Amniotic stem cell (primary cell): ENCODE measurements at regions not wholly inside any gene's neighbourhood (a gene's known extent, or its start where the extent isn't known, plus 50 kb on each side); places are given as distances from the start of the nearest gene placed in this dataset.

Source experiments
- DNase-seq: peaks from one replicate; lab custom pipeline; 2025; lab: John Stamatoyannopoulos, UW

GRCh38 chr20:60803335-60804055, 448.6 kb upstream of the CDH4 start:
- no peak for DNase-seq

DNA sequence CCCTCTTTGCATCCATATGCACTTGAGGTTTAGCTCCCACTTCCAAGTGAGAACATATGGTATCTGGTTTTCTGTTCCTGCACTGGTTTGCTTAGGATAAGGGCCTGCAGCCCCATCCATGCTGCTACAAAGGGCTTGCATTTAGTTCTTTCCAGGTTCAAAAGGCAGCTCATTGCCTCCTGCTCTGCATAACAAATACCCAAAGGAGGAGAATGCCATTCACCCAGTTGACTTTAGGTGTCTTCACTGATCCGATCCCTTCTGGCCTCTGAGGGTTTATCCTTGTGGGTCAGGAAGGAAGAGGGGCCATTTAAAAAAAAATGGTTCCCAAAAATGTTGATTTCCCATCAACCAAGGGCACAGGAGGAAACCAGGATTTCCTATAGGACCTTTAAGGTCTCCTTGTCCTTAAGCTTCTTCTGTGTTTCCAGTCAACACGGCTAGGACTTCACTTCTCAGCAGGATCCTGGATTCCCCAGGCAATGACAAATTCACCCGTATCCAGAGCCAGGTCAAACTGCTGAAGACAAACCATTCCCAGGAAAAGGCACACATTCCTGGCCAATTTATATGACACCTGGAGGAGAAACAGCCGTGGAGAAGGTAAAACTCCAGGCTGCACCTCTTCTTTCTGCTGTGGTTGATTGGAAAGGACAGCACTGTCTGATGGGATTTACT, 447.7 kb upstream of the CDH4 start:
- DNase-seq = no peak

DNA sequence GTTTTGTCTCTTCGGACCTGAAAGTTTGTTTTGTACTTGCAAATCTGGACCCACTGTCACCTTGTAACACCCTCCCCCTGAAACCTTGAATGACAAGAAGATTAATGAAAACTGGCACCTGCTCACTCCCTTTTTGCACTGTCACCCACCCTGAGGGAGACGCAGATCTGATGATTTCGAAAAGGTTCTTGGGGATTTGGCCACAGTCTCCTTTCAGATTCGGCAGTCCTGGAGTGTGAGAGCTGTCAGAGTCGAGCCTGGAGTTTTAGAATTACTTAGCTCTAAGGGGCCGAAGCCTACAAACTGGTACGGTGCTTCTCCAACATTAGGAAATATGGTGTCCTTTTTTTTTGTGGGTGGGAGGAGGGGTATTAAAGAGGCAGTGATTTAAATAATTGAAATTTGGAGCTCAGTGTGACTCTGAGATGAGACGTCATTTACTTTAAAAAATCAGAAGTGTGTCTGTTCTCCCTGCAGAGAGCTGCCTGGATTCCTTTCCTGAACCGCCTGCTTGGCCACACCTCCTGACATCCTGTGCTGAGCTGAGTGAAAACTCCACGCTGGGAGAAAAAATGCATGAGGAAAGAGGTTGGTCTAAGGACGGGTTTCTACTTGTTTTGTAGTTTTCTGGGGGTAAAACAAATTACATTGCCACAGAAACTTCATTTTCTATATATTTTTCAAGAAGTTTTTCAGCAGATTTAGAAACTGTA, 447.0 kb upstream of the CDH4 start:
- no peak for DNase-seq

- no peak for DNase-seq
These were observed 445.7 kb upstream of the CDH4 start for GRCh38 chr20:60806354-60806753.

GRCh38 chr20:60806824-60807223, 445.2 kb upstream of the CDH4 start:
- DNase-seq = no peak

DNA sequence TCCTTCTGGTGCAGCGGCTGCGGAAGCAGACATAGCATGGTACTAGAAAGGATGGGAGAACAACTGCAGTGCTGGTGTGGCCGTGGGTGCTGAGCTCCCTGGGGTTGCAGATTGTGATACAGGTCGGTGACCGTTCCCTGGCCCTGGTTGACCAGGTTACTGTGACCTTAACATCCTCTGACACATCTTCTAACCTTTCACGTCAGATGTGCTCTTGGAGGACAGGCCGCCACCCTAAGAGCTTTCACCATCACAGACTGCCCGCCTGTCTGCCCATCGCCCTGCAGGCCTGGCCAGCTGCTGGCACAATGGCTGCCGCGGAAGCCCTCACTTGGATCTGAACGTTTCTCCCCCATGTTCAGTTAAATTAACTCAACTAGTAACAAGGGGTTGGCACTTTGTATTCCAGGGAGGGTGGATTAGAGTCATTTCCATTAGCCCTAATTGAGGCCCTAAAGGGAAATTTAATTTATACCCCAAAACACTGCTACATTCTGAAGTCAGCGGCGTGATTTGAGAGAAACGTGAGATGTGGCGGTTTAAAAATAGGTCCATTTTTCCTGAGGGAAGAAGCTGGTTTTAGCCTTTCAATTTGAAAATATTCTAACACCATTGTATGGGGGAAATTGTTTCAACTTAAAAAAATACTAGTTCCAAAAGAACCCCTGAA, 443.9 kb upstream of the CDH4 start:
- no peak for DNase-seq

- DNase-seq = no peak
These were observed 443.4 kb upstream of the CDH4 start for GRCh38 chr20:60808701-60809100.

DNA sequence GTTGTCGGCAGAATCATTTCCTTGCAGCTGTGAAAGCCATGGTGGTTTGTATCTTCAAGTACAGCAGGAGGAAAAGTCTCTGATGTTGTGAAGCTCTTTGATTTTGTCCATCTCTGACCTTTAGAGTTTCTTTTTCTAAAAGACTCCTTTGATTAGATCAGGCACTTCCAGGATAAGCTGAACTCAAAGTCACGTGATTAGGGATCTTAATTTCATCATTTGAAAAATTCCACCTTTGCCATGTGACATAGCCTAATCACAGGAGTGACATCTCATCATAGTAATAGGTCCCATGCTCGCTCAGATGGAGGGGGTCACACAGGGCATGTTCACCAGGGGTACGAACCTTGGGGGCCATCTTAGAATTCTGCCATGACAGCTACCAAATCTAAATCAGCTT, 441.5 kb upstream of the CDH4 start:
- no peak for DNase-seq

DNA sequence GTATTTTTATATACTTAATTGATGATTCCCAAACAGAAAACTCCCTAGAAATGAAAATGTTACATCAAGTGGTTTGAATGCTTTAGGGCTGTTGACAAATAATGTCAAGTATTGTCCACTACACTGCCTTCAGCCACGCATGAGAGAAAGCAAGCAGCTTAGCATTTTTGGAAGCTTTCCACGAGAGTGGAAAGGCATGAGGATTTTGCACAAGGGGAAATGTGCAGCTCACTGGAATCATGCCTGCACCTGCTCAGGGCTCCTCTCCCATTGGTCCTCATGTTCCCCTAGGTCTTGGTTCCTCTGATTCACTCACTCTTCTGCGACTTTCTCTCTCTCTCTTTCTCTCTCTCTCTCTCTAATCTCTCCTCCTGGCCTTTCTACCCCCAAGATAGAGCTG, 439.5 kb upstream of the CDH4 start:
- no peak for DNase-seq

DNA sequence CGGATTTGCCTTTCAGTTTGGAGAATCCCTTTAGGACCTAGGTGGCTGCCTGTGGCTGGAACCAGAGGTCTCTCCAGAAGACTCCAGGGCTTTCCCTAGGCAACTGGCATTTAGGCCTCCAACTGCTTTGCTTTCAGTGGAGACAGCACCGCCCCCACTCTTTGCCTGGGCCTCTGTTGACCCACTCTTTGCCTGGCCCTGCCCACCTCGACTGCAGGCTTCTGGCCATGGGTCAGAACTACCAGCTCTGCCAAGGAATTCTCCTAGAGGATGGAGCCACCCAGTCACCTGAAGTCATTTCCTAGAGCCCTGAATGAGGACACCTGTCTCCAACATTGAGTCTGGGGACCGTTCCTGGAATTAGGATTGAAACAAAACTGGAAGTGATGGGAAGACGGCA, 439.0 kb upstream of the CDH4 start:
- DNase-seq = no peak

DNA sequence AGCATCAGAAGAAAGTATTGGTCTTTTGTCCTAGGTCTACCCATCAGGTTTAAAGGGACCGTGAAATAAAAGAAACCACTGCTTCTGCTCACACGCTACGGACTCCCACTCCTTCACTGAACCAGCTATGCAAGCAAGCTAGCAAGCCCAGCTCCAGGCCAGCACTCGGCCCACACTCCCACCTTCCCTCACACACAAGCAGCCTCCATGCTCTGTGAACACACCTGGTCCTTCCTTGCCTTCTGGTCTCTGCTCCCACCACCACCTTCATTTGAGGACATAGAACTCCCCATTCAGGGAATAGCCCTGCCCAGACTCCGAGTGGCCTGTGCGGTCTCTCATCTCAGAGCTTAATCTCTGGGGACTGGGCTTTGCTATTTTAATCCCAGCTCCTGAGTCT, 436.4 kb upstream of the CDH4 start:
- no peak for DNase-seq

- DNase-seq = no peak
These were observed 435.2 kb upstream of the CDH4 start for GRCh38 chr20:60816901-60817300.

DNA sequence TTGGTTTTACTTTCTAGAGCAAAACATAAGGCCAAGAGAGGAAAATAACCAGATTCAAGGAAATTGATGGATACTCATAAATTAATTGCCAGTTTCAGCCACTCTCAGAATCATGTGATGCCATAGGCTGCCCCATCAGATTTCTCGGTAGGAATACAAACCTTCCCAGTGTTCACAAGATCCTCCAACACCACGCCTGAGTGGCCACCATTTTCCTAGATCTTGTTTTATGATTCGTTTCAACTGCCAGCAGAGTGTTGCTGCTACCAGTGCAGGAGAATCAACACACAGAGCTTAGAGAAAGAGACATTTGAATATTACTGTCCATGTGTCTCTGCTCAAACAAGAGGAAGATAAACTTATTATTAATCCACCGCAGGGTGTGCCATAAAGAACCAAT, 434.2 kb upstream of the CDH4 start:
- no peak for DNase-seq

- DNase-seq = no peak
These were observed 432.6 kb upstream of the CDH4 start for GRCh38 chr20:60819511-60819910.

GRCh38 chr20:60820149-60820548, 431.9 kb upstream of the CDH4 start:
- DNase-seq = no peak

DNA sequence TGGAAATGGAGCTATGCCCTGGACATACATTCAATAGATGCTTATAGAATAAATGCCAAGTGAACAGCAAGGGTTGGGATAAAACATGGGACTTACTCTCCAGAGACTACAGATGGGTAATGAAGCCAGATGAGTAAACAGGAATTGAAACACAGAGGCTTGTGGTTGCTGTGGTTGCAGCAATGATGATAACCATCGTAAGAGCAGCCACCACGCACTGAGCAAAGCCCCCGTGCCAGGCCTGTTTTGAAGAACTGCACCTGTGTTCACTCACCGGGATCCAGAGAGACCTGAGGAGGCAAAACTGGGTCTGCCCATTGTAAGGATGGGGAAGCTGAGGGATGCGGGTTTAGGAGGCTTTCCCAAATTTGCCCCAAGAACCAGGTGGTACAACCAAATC, 431.1 kb upstream of the CDH4 start:
- no peak for DNase-seq

- no peak for DNase-seq
These were observed 429.1 kb upstream of the CDH4 start for GRCh38 chr20:60822699-60823607.

- no peak for DNase-seq
These were observed 416.2 kb upstream of the CDH4 start for GRCh38 chr20:60835876-60836275.

GRCh38 chr20:60837173-60837770, 414.8 kb upstream of the CDH4 start:
- DNase-seq = no peak

GRCh38 chr20:60838297-60838696, 413.8 kb upstream of the CDH4 start:
- no peak for DNase-seq

DNA sequence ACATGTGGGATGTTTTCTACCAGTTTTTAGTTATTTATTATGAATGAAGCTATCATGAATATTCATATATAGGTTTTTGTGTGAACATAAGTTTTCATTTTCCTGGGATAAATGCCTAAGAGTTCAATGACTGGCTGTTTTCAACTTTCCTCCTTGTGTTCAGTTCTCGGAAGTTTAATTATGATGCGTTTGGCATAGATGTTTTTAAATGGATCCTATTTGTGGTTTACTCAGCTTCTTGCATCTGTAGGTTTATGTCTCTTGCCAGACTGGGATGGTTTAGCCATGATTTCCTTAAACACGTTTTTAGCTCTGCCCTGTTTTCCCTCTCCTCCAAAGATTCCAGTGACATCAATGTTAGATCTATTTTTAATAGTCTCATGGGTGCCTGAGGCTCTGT, 411.1 kb upstream of the CDH4 start:
- DNase-seq = no peak
